Transverse colon (tissue), 4 donors: ENCODE measurements at regions not wholly inside any gene's neighbourhood (a gene's known extent, or its start where the extent isn't known, plus 50 kb on each side); places are given as distances from the start of the nearest gene placed in this dataset.
A peak's percentile ranks its signal among the peaks of the same experiment; 100 is the strongest.

ENCODE experiments used
- DNase-seq: peaks from one replicate; pipeline ENCODE4 v3.0.0-alpha.2; 2019
- H3K27ac ChIP-seq, 4 donors: fragments of 200-600 bp; sonication (generic); 2 replicates each; pipeline ENCODE4 v1.5.1; 2016 to 2018; ENCODE audit warnings: inconsistent platforms in 4 of 4
- H3K27me3 ChIP-seq: fragments of 200-600 bp; sonication (generic); 2 replicates; pipeline ENCODE4 v1.5.1; 2017; ENCODE audit warnings: inconsistent platforms
- H3K36me3 ChIP-seq, 4 donors: fragments of 200-600 bp; sonication (generic); 2 replicates each; pipeline ENCODE4 v1.5.1; 2017 to 2019; ENCODE audit warnings: inconsistent platforms in 4 of 4
- H3K4me1 ChIP-seq, 4 donors: fragments of 200-600 bp; sonication (generic); 2 replicates each; pipeline ENCODE4 v1.5.1; 2017 to 2020; ENCODE audit warnings: inconsistent platforms in 4 of 4
- H3K4me3 ChIP-seq, 4 donors: fragments of 200-600 bp; sonication (generic); 1 replicate in 1 of 4; 2 replicates in 3 of 4; pipeline versions ENCODE4 v1.5.1 to v1.6.1; 2017 to 2019; ENCODE audit warnings: inconsistent platforms in 4 of 4
- H3K9me3 ChIP-seq, 2 donors: fragments of 200-600 bp; sonication (generic); 2 replicates each; pipeline ENCODE4 v1.5.1; 2017 to 2019; ENCODE audit warnings: inconsistent platforms in 2 of 2
- CTCF ChIP-seq, 5 experiments: fragments of 200-600 bp in 3 of 5; fragments of 450-650 bp in 2 of 5; sonication (generic) in 3 of 5; IDR thresholded peaks; 1 replicate in 2 of 5; 2 replicates in 3 of 5; pipeline ENCODE4 v1.5.1; 2016 to 2017; ENCODE audit warnings: antibody characterized with exemption in 5 of 5, inconsistent platforms in 3 of 5, mild to moderate bottlenecking in 2 of 5, moderate library complexity in 1 of 5
- EP300 ChIP-seq: sonication (generic); formaldehyde crosslinking; IDR thresholded peaks from one replicate; pipeline ENCODE4 v1.6.1; 2017; ENCODE audit warnings: antibody characterized with exemption, low read depth
- POLR2A ChIP-seq: fragments of 450-650 bp; IDR thresholded peaks from one replicate; pipeline ENCODE4 v1.6.1; 2016; ENCODE audit warnings: antibody characterized with exemption, mild to moderate bottlenecking, moderate library complexity
- POLR2AphosphoS5 ChIP-seq, 3 donors: sonication (generic); formaldehyde crosslinking; IDR thresholded peaks; one replicate each; pipeline ENCODE4 v1.6.1; 2016; ENCODE audit warnings: antibody characterized with exemption in 3 of 3
- WGBS, 2 donors: methylation state at CpG; one replicate each; pipeline ENCODE4 v1.1.5; 2018; ENCODE audit warnings: low coverage in 1 of 2; 5-methylcytosine and 5-hydroxymethylcytosine counted together
- in situ Hi-C, 4 donors: fragments of 200-750 bp; cut with MboI; loops; one replicate each; pipeline versions ENCODE4 v1.15.0 to v1.15.1; 2017; ENCODE audit warnings: low sequenced_read_pairs in 3 of 4, low pct_ligation_motif_present in 1 of 4, low pct_unique_long_range_greater_than_20kb in 1 of 4
- intact Hi-C: fragments of 100-400 bp; cut with DNase I; formaldehyde crosslinking; loops from one replicate; pipeline ENCODE4 v1.15.1; 2023; ENCODE audit warnings: low total_unique reads

GRCh38 chr7:115869190-115869589 lies 161.4 kb downstream of the TFEC start:
- Histone ChIP-seq H3K4me1 (no peaks in the 10 kb centered on the region), H3K4me3 (no peak overlapping the region), H3K9me3 (no peaks in the 10 kb centered on the region), H3K27ac (no peak overlapping the region), H3K36me3 (no peaks in the 10 kb centered on the region), H3K27me3 (no peaks in the 10 kb centered on the region)
- WGBS, 2 donors: 87 to 88% methylated on average over 2 to 3 of the region's 3 CpGs
- TF ChIP-seq EP300 (no peak), POLR2A (no peak), CTCF (IDR thresholded peaks at IDR 0.05) (no peak), POLR2AphosphoS5 (IDR thresholded peaks at IDR 0.05) (no peak)
- intact Hi-C loops: no loop called here
- no peak for DNase-seq
- in situ Hi-C loops: loop anchor here in 1 of 4 donors (25.0 kb wide), 1 partner anchor 1007 kb away; no protein-coding TSS in a partner anchor

GRCh38 chr7:115868369-115868768 lies 162.2 kb downstream of the TFEC start:
- no peaks in the 10 kb centered on the region for H3K4me1 ChIP-seq
- H3K27ac ChIP-seq: no peak overlapping the region
- no peak for DNase-seq
- H3K9me3 ChIP-seq: no peaks in the 10 kb centered on the region
- no peaks in the 10 kb centered on the region for H3K27me3 ChIP-seq
- no peak overlapping the region for H3K4me3 ChIP-seq
- H3K36me3 ChIP-seq: no peaks in the 10 kb centered on the region
- TF ChIP-seq POLR2A (no peak), POLR2AphosphoS5 (IDR thresholded peaks at IDR 0.05) (no peak), CTCF (IDR thresholded peaks at IDR 0.05) (no peak), EP300 (no peak)
- in situ Hi-C loops: loop anchor here in 1 of 4 donors (25.0 kb wide), 1 partner anchor 1006 kb away; no protein-coding TSS in a partner anchor
- 92 to 94% methylated on average over 3 to 4 of the region's 4 CpGs for WGBS, 2 donors
- intact Hi-C loops: no loop called here

DNA sequence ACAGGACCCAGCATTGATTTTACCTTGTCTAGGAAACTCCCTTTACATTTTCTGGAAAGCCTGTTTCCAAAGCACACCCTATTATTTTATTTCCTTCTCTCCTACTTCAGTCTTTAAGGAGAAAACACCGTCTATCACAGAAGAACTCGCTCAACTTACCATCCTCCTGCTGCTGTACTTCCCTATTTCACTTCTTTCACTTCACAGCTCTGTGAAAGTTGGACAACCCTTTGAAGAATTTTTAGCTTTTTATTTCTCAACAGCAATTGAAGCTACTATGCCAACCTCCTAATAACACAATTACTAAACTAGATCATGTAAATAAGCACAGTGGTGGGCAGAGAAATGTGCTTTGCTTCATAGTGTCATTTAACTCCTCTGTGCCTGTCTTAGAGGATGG lies 166.5 kb downstream of the TFEC start:
- Histone ChIP-seq H3K9me3 (no peaks in the 10 kb centered on the region), H3K4me3 (no peak overlapping the region), H3K27me3 (no peaks in the 10 kb centered on the region), H3K4me1 (no peaks in the 10 kb centered on the region), H3K36me3 (no peaks in the 10 kb centered on the region), H3K27ac (no peak overlapping the region)
- in situ Hi-C loops: loop anchor here in 1 of 4 donors (25.0 kb wide), 1 partner anchor 1002 kb away; no protein-coding TSS in a partner anchor
- whole genome bisulfite sequencing, 2 donors: 38 to 63% methylated on average over 2 of the region's 2 CpGs
- intact Hi-C loops: no loop called here
- DNase-seq: no peak
- TF ChIP-seq POLR2AphosphoS5 (IDR thresholded peaks at IDR 0.05) (no peak), EP300 (no peak), POLR2A (no peak), CTCF (IDR thresholded peaks at IDR 0.05) (no peak)

DNA sequence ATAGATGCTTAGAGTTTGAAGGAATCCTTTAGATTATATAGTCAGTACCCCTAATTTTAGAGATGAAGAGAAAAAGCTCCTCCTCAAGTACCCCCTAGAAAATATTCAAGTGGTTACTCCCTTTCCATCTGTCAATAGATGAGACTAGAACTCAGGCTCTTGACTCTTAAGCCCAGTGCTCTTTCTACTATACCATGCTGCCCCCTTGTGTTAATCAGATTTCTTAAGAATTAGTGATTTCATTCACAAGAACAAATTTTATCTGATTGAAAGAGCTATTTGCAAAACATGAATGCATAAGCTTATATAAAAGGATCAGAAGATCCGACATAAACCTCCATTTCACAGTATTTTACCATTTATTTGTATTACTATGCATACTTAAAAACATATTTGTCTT lies 179.3 kb downstream of the TFEC start:
- Histone ChIP-seq H3K27me3 (no peaks in the 10 kb centered on the region), H3K36me3 (no peaks in the 10 kb centered on the region), H3K27ac (no peak overlapping the region), H3K4me1 (no peaks in the 10 kb centered on the region), H3K9me3 (no peaks in the 10 kb centered on the region), H3K4me3 (no peak overlapping the region)
- 69 to 91% methylated on average over 1 of the region's 1 CpG for WGBS, 2 donors
- intact Hi-C loops: no loop called here
- in situ Hi-C loops: loop anchor here in 1 of 4 donors (25.0 kb wide), 1 partner anchor 989 kb away; no protein-coding TSS in a partner anchor
- peak; percentile 17 to 27 (median 24) for TF ChIP-seq CTCF (IDR thresholded peaks at IDR 0.05)
- no peak for TF ChIP-seq EP300
- no peak for DNase-seq
